ENCODE measurements at regions not wholly inside any gene's neighbourhood (a gene's known extent, or its start where the extent isn't known, plus 50 kb on each side); places are given as distances from the start of the nearest gene placed in this dataset.

DNA sequence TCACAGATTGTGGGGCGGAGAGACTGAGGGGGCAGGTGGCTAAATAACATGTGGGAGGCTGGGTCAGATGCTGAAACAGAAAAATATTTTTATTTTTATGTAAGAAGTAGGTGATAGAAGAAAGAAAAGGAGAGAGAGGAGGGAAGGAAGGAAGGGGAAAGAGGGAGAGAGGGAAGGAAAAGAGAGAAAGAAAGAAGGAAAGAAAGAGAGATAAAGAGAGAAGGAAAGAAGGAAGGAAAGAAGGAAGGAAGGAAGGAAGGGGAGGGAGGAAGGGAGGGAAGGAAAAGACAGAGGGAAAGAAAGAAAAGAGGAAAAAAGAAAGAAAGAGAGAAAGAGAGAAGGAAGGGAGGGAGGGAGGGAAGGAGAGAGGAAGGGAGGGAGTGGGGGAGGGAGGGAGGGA is 224.9 kb downstream of the UQCRFS1 start:
- Histone ChIP-seq H3K4me1 (no peaks in the 10 kb centered on the region), H3K4me2 (no peak overlapping the region), H3K4me3 (no peak overlapping the region), H3K9me3 (peaks cover 24% of the 10 kb centered on the region; the same call in 1 of the 3 replicates), H3K27ac (no peak overlapping the region)
- no peak for FAIRE-seq
- POLR2A ChIA-PET: no interaction called here
- TF ChIP-seq EHMT2 (IDR thresholded peaks at IDR 0.05; ENCODE audit: low read depth) (no peak), JUNB (IDR thresholded peaks at IDR 0.05) (no peak), CHD4 (IDR thresholded peaks at IDR 0.05; ENCODE audit: borderline replicate concordance) (no peak), ZC3H11A (IDR thresholded peaks at IDR 0.05) (no peak), POLR2A (IDR thresholded peaks at IDR 0.05; ENCODE audit: low read length) (no peak), NFE2L2 (conservative IDR thresholded peaks at IDR 0.05; ENCODE audit: low read length) (no peak), MAZ (IDR thresholded peaks at IDR 0.05; ENCODE audit: borderline replicate concordance, low read depth, low read length) (no peak)
- DNase-seq (ENCODE audit: low read depth in 1 of 2, low spot score in 1 of 2): no peak
- ATAC-seq: no peak
- CTCF ChIA-PET: no interaction called here
- WGBS (ENCODE audit: missing lambda C conversion rate): 48% methylated on average over 1 of the region's 1 CpG

DNA sequence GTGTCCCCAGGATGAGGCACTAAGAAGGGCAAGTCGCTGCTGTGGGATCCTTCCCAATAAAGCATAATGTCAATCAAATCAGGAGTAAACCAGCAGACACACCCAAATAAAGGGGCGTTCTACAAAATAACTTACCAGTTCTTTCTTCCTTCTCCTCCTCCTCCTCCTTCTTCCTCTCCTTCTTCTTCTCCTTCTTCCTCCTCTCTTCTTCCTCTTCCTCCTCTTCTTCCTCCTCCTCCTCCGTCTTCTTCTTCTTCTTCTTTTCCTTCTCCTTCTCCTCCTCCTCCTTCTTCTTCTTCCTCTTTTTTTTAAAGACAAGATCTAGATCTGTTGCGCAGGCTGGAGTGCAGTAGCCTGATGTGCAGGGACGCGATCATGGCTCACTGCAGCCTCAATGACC is 225.8 kb downstream of the UQCRFS1 start:
- ATAC-seq (no peak), FAIRE-seq (no peak), DNase-seq (ENCODE audit: low read depth in 1 of 2, low spot score in 1 of 2) (no peak)
- Histone ChIP-seq H3K4me2 (no peak overlapping the region), H3K4me3 (no peak overlapping the region), H3K4me1 (no peaks in the 10 kb centered on the region), H3K27ac (no peak overlapping the region), H3K9me3 (0 out of 3 replicates have a peak, but pooled peaks cover 18% of the 10 kb centered on the region)
- WGBS (ENCODE audit: missing lambda C conversion rate): 28% methylated on average over 6 of the region's 6 CpGs
- POLR2A ChIA-PET: no interaction called here
- CTCF ChIA-PET: no interaction called here
- no peak for TF ChIP-seq CHD4 (IDR thresholded peaks at IDR 0.05; ENCODE audit: borderline replicate concordance)
- TF ChIP-seq SREBF2 (IDR thresholded peaks at IDR 0.05): no peak
- TF ChIP-seq EHMT2 (IDR thresholded peaks at IDR 0.05; ENCODE audit: low read depth): no peak
- no peak for TF ChIP-seq NR3C1 (IDR thresholded peaks at IDR 0.05)
- TF ChIP-seq RFX5 (IDR thresholded peaks at IDR 0.05): no peak
- TF ChIP-seq CBX2 (IDR thresholded peaks at IDR 0.05; ENCODE audit: borderline replicate concordance, low read depth): no peak
- no peak for TF ChIP-seq POLR2AphosphoS2 (conservative IDR thresholded peaks at IDR 0.05; ENCODE audit: low read length)
- TF ChIP-seq FOXS1 (CRISPR knock-in tag; IDR thresholded peaks at IDR 0.05): no peak
- TF ChIP-seq CEBPB (IDR thresholded peaks at IDR 0.05): no peak
- no peak for TF ChIP-seq ZFP36 (IDR thresholded peaks at IDR 0.05; ENCODE audit: borderline replicate concordance, partially characterized antibody)
- TF ChIP-seq KDM5A (IDR thresholded peaks at IDR 0.05): no peak
- TF ChIP-seq ESRRA (IDR thresholded peaks at IDR 0.05; ENCODE audit: borderline replicate concordance, low read length): no peak
- TF ChIP-seq, protein P1, sequence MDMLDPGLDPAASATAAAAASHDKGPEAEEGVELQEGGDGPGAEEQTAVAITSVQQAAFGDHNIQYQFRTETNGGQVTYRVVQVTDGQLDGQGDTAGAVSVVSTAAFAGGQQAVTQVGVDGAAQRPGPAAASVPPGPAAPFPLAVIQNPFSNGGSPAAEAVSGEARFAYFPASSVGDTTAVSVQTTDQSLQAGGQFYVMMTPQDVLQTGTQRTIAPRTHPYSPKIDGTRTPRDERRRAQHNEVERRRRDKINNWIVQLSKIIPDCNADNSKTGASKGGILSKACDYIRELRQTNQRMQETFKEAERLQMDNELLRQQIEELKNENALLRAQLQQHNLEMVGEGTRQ (IDR thresholded peaks at IDR 0.05): no peak
- no peak for TF ChIP-seq JUNB (IDR thresholded peaks at IDR 0.05)
- no peak for TF ChIP-seq RARB (CRISPR knock-in tag; IDR thresholded peaks at IDR 0.05)

DNA sequence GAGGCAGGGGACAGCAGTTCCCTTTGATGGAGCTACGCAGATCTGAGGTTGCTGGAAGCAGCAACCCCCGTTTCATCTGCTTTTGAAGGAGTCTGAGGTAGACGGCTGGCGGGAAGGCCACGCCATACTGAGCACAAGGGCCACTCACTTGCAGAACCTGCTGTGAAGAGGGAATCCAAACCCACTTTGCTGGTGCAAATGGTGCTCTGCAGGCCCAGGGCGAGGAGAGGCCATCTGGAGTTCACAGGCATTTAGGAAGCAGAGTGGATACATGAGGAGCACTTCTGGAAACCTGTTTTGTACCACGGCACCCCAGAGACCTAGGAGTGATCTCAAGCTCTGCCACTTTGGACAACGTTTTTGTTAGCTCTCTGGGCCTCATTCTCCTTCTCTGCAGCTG is 227.8 kb downstream of the UQCRFS1 start:
- H3K4me1 ChIP-seq: no peaks in the 10 kb centered on the region
- ChIA-PET CTCF (no interaction called here), POLR2A (no interaction called here)
- 15% methylated on average over 8 of the region's 8 CpGs for WGBS (ENCODE audit: missing lambda C conversion rate)
- TF ChIP-seq FOSL2 (IDR thresholded peaks at IDR 0.05): no peak
- no peak for TF ChIP-seq FOSL2 (CRISPR knock-in tag; IDR thresholded peaks at IDR 0.05)
- no peak for TF ChIP-seq TFCP2L1 (CRISPR knock-in tag; IDR thresholded peaks at IDR 0.05)
- TF ChIP-seq MYC (IDR thresholded peaks at IDR 0.05; ENCODE audit: borderline replicate concordance, low read length): no peak
- TF ChIP-seq EHMT2 (IDR thresholded peaks at IDR 0.05; ENCODE audit: low read depth): no peak
- TF ChIP-seq HOXB13 (CRISPR knock-in tag; IDR thresholded peaks at IDR 0.05; ENCODE audit: low read depth): no peak
- TF ChIP-seq NR3C1 (IDR thresholded peaks at IDR 0.05): no peak
- TF ChIP-seq, protein P2, sequence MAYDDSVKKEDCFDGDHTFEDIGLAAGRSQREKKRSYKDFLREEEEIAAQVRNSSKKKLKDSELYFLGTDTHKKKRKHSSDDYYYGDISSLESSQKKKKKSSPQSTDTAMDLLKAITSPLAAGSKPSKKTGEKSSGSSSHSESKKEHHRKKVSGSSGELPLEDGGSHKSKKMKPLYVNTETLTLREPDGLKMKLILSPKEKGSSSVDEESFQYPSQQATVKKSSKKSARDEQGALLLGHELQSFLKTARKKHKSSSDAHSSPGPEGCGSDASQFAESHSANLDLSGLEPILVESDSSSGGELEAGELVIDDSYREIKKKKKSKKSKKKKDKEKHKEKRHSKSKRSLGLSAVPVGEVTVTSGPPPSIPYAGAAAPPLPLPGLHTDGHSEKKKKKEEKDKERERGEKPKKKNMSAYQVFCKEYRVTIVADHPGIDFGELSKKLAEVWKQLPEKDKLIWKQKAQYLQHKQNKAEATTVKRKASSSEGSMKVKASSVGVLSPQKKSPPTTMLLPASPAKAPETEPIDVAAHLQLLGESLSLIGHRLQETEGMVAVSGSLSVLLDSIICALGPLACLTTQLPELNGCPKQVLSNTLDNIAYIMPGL (CRISPR knock-in tag; IDR thresholded peaks at IDR 0.05; ENCODE audit: borderline replicate concordance): no peak
- no peak for TF ChIP-seq FOXS1 (CRISPR knock-in tag; IDR thresholded peaks at IDR 0.05)
- no peak for TF ChIP-seq CHD4 (IDR thresholded peaks at IDR 0.05; ENCODE audit: borderline replicate concordance)
- TF ChIP-seq, protein P3, sequence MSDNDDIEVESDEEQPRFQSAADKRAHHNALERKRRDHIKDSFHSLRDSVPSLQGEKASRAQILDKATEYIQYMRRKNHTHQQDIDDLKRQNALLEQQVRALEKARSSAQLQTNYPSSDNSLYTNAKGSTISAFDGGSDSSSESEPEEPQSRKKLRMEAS (IDR thresholded peaks at IDR 0.05): no peak
- no peak for TF ChIP-seq RAD21 (conservative IDR thresholded peaks at IDR 0.05 in 1 of 2, IDR thresholded peaks at IDR 0.05 in 1 of 2)
- TF ChIP-seq KDM5A (IDR thresholded peaks at IDR 0.05): no peak
- H3K9me3 ChIP-seq: 0 out of 3 replicates have a peak, but pooled peaks cover 9% of the 10 kb centered on the region
- FAIRE-seq (no peak), DNase-seq (ENCODE audit: low read depth in 1 of 2, low spot score in 1 of 2) (no peak), ATAC-seq (no peak)
- H3K27ac ChIP-seq: no peak overlapping the region
- H3K4me2 ChIP-seq: no peak overlapping the region
- no peak overlapping the region for H3K4me3 ChIP-seq

Measured in A549 (cell line).